HG02943 (cell line): ENCODE measurements at regions not wholly inside any gene's neighbourhood (a gene's known extent, or its start where the extent isn't known, plus 50 kb on each side); places are given as distances from the start of the nearest gene placed in this dataset.
"Not testable (repeated sequence)": the region's sequence is repeated elsewhere in the genome, so short reads cannot be mapped to it uniquely, and the experiment has no call there.

ENCODE experiments used
- ATAC-seq: cut with Tn5 transposase; IDR thresholded peaks from one replicate; pipeline ENCODE4 v1.9.1; 2021; ENCODE audit warnings: mild to moderate bottlenecking, low read depth, moderate library complexity; ENCODE audit not compliant: unreplicated experiment

DNA sequence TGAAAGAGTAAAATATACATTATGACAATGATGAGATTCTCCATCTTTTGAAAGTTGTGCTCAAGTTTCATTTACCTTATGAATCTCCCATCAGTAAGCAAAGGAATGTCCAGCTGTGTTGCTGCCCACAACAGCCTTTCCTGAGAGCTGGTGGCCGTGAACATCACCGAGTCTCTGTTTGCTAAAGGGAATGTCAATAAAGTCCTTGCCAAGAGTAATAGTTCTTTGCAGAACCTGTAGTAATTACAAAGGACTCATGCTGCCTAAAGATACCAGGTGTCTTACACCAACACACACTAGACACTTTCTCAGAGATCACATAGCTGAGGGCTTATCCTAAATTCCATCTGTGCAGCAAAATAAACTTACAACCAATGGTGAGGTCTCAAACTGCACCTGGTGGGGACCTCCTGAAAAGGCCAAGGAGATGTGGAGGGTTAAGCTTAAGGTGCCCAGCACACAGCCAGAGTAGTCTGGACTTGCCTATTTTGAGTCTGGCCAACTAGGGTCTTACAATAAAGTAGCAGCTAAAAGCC, 111.1 kb upstream of the DAPK1 start:
- no peak for ATAC-seq

DNA sequence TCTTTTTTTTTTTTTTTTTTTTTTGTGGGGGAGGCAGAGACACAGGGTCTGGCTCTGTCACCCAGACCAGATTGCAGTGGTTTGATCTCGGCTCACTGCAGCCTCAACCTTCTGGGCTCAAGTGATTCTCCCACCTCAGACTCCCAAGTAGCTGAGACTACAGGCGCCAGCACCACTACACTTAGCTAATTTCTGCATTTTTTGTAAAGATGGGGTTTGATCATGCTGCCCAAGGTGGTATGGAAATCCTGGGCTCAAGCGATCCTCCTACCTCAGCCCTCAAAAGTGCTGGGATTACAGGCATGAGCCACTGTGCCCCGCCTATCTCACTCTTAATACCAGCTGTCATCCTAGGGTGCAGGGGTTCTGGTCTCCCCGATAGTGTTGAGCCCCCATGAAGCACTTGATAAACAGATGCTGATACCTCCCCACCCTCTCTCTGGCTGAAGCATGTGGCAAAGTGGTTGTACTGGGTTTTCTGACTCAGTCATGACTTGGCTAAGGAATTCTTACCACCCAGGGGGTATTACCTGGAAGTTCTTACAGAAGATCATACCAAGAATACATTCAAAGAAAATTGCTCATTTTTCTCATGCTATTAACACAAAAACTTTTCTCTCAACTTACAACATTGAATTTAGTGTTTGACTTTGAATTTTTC, 110.2 kb upstream of the DAPK1 start:
- ATAC-seq = no peak

- not testable (repeated sequence) for ATAC-seq
Measured at GRCh38 chr9:87388708-87389107, 109.0 kb upstream of the DAPK1 start.

DNA sequence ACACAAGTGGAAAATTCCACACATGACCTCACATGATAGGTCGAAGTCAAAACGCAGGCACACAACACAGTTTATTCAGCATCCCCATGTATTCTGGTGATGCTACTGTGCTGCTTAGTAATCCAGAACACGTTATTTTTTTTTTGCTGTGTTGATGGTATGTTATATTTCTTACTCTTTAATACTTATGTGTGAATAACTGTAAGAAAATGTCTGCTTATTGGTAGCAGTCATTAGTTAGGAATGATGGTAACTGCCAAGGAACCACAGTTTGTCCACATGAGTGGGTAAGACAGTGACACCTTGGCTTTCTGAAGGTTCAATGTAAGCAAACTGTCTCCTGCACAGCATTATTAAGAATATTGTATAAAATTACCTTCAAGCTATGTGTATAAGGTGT, 107.7 kb upstream of the DAPK1 start:
- ATAC-seq = no peak

- ATAC-seq = no peak
Measured at GRCh38 chr9:87390361-87390760, 107.3 kb upstream of the DAPK1 start.

GRCh38 chr9:87392086-87392485, 105.6 kb upstream of the DAPK1 start:
- ATAC-seq = no peak

DNA sequence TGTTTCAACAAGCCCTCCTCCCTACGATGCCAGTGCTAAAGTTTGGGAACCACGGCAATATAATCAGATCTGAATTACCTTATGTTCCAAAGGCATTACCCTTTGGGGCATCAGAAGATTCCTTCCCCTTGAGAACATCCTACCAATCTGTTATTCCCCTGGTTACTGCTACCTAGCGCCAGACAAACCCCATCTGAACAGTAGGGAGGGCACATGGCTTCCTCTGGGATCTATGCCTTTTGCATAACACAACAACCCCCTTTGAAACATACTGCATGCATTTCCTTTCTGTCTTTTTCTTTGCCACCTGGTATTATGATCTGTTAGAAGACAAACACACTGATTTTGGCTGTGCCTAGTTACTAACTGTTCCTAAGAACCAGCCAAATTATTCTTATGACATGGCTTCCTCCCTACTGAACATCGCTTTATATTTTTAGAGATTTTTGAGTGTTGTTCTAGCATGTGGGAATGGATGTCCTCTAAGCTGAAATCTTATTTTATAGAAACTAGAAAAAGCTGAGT, 103.9 kb upstream of the DAPK1 start:
- no peak for ATAC-seq

DNA sequence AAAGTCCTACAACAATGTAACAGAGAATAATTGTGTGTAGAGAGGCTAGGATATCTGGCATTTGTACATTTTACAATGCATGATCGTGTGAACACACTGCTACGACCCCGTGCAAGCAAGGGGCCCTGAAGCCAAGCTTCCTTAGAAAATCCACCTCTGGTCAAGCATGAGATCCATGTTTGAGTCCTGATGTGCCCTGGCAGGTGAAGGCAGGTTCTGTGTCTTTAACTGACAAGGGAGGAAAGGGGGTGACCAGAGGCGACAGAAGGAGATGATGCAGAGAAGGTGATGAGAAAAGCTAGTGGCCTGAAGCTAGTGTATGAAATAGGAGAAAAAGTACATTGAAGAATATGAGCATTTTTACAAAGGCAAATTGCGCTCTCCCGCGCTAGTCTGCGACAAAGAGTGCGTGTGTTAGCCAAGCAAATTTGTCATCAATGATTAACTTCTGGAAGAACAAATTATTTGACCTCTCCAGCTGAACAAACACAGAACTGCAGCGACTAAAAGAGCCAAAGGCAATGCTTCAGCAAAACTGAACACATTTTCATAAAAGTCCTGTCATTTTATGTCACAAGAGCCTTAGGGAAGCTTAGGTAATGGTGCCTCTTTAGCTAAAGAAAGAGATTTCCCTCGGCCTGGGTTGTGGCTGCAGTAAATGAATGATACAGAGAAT, 101.7 kb upstream of the DAPK1 start:
- ATAC-seq = no peak

DNA sequence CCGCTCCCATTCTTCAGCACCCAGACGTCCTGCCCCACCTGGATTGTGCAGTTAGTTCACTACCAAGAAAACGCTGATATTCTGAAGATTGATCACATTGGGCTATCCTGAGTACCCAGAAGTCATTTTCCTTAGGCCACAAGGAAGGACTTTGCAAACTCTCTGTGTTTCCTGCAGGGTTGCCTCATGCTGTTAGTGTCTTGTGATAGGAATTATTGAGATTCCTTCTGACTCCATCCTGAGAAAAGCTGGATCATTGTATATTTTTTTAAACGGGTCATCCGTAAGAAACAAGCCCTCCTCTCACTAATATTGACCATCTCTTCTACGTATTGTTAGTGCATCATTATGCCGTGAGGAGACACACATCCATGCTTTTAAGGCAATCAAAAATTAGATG, 96.0 kb upstream of the DAPK1 start:
- ATAC-seq = no peak

DNA sequence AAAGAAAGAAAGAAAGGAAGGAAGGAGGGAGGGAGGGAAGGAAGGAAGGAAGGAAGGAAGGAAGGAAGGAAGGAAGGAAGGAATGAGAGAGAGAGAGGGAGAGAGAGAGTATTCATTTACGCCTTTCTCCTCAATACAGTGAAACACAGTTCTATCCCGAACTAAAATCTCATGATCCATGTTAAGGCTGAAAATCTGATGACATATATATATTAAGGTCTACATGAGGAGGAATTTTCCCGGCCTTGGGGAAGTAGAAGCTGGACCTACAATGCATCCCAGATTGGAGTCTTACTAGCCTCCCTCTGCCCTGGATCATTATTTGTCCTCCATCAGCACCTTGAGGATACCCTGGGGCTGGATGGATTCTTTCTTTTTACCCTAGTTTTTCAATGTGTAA, 95.1 kb upstream of the DAPK1 start:
- no peak for ATAC-seq

DNA sequence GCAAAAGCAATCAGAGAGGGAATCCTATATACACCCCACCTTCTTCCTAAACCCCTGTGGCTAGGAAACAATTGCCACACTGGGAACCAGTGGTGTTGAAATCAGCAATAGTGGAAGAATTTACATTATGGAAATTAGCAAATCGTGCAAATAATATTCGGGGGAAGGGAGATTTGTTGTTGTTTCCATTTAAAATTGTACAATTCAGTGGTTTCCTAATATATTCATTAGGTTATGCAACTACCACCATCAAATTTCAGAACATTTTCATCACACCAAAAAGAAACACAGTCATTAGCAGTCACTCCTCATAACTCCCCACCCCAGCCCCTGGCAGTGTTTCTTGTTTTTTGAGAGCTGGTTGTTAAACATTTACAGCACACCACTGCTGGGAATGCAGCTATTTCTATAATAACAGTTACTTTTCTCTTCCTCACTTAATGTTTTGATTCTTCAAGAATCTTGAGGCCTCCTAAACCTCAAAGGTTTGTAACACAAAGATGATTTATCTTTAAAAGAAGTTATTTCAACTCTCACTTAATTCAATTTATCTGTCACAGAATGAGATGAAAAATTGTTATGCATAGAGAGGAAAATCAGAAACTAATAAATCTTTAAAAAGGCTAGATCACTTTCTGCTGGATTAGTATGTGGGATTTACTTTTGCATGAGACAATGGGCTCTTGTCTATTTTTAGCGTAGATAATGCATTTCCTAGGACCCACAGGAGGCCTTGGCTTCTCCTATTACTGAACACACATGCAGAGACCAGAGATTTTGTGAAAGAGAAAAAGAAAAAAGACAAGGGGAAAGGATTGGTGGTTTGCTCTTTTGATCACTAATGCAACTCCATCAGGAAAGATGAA, 91.8 kb upstream of the DAPK1 start:
- ATAC-seq = no peak

DNA sequence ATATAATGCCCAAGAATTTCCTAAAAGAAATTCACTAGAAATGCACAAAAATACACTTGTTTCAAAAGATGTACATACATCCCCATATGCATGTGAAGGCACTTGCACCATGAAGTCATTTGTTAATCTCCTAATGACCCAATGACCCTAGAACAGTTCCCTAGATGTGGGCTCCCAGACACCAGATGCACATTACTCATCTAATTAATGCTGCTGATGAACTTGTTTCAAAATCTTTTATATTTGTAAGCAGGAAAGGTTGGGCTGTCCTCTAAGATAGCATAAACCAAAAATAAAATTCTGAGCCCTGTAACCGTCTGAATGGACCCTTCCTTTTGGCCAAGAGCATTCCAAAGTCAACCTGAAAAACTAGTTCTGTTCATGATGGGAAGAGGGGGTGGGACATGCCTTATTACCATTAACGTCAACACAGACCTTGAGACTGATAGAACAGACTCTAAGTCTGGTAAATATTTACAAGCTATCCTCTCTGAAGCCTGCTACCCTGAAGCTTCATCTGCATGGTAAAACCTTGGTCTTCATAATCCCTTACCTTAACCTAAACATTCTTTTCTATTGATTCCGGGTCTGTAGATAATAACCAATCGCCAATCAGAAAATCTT, 91.0 kb upstream of the DAPK1 start:
- no peak for ATAC-seq

DNA sequence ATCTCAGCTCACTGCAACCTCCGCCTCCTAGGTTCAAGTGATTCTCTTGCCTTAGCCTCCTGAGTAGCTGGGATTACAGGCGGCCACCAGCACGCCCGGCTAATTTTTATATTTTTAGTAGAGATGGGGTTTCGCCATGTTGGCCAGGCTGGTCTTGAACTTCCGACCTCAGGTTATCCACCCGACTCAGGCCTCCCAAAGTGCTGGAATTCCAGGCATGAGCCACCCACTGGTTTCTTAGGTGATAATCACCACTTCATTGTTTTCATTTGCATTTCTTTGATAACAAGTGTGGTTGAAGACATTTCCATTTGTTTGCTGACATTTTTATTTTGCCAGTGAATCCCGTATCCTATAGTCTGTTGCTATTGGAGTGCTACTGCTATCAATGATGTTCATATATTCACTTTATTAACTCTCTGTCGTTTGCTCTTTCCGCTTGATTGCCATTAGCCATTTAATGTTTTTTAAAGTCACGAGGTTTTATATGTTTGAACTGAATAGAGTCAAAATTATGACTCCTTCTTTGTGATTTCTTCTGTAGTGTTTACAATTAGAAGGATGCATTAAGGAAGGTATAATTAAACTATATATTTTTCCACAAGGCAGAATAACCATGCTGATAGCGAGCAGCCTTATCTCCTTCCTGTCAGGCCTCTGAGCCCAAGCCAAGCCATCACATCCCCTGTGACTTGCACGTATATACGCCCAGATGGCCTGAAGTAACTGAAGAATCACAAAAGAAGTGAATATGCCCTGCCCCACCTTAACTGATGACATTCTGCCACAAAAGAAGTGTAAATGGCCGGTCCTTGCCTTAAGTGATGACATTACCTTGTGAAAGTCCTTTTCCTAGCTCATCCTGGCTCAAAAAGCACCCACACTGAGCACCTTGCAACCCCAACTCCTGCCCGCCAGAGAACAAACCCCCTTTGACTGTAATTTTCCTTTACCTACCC, 87.3 kb upstream of the DAPK1 start:
- not testable (repeated sequence) for ATAC-seq

- no peak for ATAC-seq
Measured at GRCh38 chr9:87420884-87421283, 76.8 kb upstream of the DAPK1 start.

DNA sequence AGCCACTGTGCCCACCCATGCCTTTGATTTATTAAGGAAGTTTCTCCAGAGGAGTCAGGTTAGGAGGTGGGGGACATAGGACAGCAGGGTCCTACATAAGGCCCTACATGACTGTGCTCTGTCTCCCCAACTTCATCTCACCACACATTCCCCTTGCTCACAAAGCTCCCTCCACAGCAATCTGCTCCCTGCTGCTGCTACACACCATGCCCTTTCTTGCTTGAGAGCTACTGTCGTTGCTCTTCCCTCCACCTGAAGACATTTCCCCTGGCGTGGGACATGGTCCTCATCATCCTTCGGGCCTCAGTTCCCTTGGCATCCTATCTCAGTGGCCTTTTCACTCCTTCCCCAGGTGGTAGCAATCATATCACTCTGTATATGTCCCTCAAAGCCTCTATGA, 75.9 kb upstream of the DAPK1 start:
- ATAC-seq = no peak

DNA sequence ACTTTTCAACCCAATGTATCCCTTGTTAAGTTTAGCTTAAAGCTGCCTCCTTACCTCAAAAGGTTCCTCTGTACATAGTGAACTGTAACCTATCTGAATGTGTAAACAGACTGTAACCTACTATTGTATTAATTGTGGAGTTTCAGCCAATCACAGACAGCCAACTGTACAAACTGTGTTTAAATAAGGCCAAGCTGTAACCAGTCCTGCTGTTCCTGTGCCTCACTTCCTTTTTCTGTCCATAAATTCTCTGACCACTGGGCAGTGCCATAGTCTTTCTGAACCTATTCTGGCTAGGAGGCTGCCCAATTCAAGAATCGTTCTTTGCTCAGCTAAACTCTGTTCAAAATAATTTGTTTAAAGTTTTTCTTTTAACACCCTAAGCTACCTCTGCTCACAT, 74.7 kb upstream of the DAPK1 start:
- ATAC-seq = no peak

DNA sequence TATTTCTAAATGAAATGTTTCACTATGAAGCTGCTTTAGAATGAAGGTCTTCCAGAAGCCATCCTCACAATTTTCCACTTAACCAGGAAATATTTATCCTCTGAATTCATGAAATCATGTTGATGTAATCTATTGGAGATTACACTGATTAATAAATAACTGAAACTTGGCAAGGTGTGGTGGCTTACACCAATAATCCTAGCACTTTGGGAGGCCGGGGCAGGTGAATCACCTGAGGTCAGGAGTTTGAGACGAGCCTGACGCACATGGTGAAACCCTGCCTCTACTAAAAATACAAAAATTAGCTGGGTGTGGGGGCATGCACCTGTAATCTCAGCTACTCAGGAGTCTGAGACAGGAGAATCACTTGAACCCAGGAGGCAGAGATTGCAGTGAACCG, 73.8 kb upstream of the DAPK1 start:
- not testable (repeated sequence) for ATAC-seq

- no peak for ATAC-seq
Measured at GRCh38 chr9:87425202-87425601, 72.5 kb upstream of the DAPK1 start.

DNA sequence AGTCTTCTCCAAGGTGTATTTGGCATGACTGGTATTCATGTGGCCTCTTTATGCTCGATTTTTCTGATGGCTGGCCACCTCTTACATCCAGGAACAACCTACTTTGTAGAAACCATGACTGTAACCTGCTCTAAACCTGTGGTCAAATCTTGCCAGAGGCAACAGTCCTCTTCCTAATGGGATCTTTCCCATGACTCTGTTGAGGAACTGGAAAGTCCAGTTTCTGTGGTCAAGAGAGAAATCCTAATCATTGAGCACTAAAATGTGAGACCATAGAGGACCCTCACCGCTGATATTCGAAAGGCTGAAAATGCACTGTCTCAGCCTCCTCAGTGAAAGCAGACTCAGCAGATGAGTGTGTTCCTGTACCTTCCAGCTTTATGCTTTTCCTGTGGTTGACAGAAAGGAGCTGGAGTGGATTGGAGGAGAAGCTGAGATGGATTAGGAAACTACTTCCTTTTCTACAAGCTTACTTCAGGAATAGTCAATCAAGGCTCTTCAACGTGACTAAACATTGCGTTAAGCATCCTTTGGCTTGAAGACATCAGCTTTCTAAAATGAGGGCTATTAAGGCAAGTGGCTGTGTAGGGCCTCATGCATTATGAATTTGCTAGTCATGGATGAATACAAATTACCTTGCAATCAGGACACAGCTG, 69.7 kb upstream of the DAPK1 start:
- ATAC-seq = no peak
